ENCODE measurements at regions not wholly inside any gene's neighbourhood (a gene's known extent, or its start where the extent isn't known, plus 50 kb on each side); places are given as distances from the start of the nearest gene placed in this dataset.

DNA sequence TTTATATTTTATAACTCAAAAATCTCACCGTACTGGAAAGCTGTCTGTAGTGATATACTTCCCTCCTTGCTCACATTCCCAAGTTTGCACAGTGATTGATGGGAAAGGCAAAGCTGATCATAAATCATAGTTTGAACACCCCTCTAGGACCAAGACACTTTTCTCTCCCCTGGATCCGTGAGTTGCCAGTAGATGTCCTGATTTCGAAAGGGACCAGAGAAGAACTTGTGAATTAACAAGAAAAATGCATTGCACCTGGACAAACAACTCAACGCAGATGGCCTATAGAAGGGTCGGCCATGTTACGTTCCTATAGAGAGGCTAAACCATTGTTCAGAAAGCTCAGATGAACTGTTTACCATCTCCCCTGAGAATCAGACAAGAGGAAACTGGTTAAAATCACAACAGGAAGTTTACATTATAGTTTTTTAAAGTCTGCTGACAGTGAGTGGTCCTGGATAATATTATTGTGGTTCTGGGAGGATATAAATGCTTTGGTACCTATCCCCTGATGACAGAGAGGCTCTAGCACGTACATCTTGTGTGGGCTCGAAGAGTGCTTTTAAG, 124.0 kb upstream of the SLC45A1 start:
- no peak for TF ChIP-seq POLR2A (IDR thresholded peaks at IDR 0.05; ENCODE audit: low read length)
- TF ChIP-seq GATA1 (IDR thresholded peaks at IDR 0.05; ENCODE audit: low read depth, low read length), result no peak
